Stimulated activated naive CD4-positive, alpha-beta T cell treated with Interleukin-2 at 50 U/mL for 16 hours (primary cell): ENCODE measurements at regions not wholly inside any gene's neighbourhood (a gene's known extent, or its start where the extent isn't known, plus 50 kb on each side); places are given as distances from the start of the nearest gene placed in this dataset.
A peak's percentile ranks its signal among the peaks of the same experiment; 100 is the strongest.
"Not testable (repeated sequence)": the region's sequence is repeated elsewhere in the genome, so short reads cannot be mapped to it uniquely, and the experiment has no call there.

Experiments used
- DNase-seq: peaks from one replicate; lab custom pipeline; 2025; lab: John Stamatoyannopoulos, UW

- no peak for DNase-seq
Observed at GRCh38 chr6:13874191-13874549, 50.6 kb upstream of the RNF182 start.

- peak; percentile 65 for DNase-seq
Observed at GRCh38 chr6:13873288-13874190, 51.2 kb upstream of the RNF182 start.

- DNase-seq = no peak
Observed at GRCh38 chr6:13872681-13873080, 52.1 kb upstream of the RNF182 start.

GRCh38 chr6:13872006-13872405, 52.7 kb upstream of the RNF182 start:
- not testable (repeated sequence) for DNase-seq

GRCh38 chr6:13870214-13870830, 54.4 kb upstream of the RNF182 start:
- DNase-seq = no peak

GRCh38 chr6:13868236-13868635, 53.9 kb upstream of the MCUR1 start:
- DNase-seq = no peak

GRCh38 chr6:13866301-13866700, 51.9 kb upstream of the MCUR1 start:
- no peak for DNase-seq

- DNase-seq = no peak
Observed at GRCh38 chr6:13865141-13865540, 50.8 kb upstream of the MCUR1 start.

- not testable (repeated sequence) for DNase-seq
Observed at GRCh38 chr6:13864669-13865068, 50.3 kb upstream of the MCUR1 start.
